HepG2 (cell line): ENCODE measurements at regions not wholly inside any gene's neighbourhood (a gene's known extent, or its start where the extent isn't known, plus 50 kb on each side); places are given as distances from the start of the nearest gene placed in this dataset.

ENCODE experiments used
- ATAC-seq: fragments of 200-7000 bp; cut with Tn5 transposase; 3 replicates; pipeline ENCODE4 v1.9.1; 2020; ENCODE audit warnings: mild to moderate bottlenecking, moderate library complexity
- BruUV-seq: library from RNA; stranded (reverse); fragments of 400-500 nt; replicated peaks from 2 replicates; lab custom pipeline; 2021; lab: Mats Ljungman, UMichigan
- CTCF ChIA-PET: fragments of 300-600 bp; formaldehyde crosslinking; extraction: SDS; loops from one replicate; lab custom pipeline; 2021; ENCODE audit warnings: low total read pairs, inconsistent platforms, low intra/inter-chr PET ratio; lab: Yijun Ruan, JAX
- POLR2A ChIA-PET: fragments of 350-600 bp; sonication (Branson Sonifier 250); formaldehyde crosslinking; loops from one replicate; lab custom pipeline; 2020; ENCODE audit warnings: antibody characterized with exemption, inconsistent platforms; lab: Yijun Ruan, JAX
- DNase-seq: peaks from one replicate; pipeline ENCODE4 v3.0.0-alpha.2; 2015; ENCODE audit warnings: low spot score
- FAIRE-seq: peaks from 3 replicates; lab custom pipeline; 2011; peaks lifted over from hg19 to GRCh38; lab: Jason Lieb, UNC
- H2AFZ ChIP-seq: one replicate; pipeline ENCODE4 v1.6.1; 2011; ENCODE audit warnings: low read length, inconsistent platforms
- H3K27ac ChIP-seq: fragments of 300-600 bp; 3 replicates; pipeline ENCODE4 v1.8.0; 2011; ENCODE audit warnings: mixed run types, mild to moderate bottlenecking, mixed read lengths, low read length, inconsistent platforms; ENCODE audit not compliant: insufficient read depth; ENCODE audit errors: extremely low read length
- H3K27me3 ChIP-seq, 2 experiments: fragments of 200-600 bp in 1 of 2; 2 replicates in 1 of 2; 3 replicates in 1 of 2; pipeline versions ENCODE4 v1.6.0 to v1.8.0; 2011; ENCODE audit warnings: low read length in 2 of 2, mild to moderate bottlenecking in 2 of 2, moderate library complexity in 2 of 2, inconsistent platforms in 1 of 2; ENCODE audit not compliant: insufficient read depth in 2 of 2, control insufficient read depth in 1 of 2
- H3K36me3 ChIP-seq, 2 experiments: fragments of 200-600 bp in 1 of 2; replicated peaks in 1 of 2; 2 replicates in 1 of 2; 3 replicates in 1 of 2; pipeline versions ENCODE4 v1.5.1 to v1.8.0; 2011; ENCODE audit warnings: low read length in 2 of 2, inconsistent platforms in 1 of 2; ENCODE audit not compliant: insufficient read depth in 2 of 2, control insufficient read depth in 1 of 2
- H3K4me1 ChIP-seq: 2 replicates; pipeline ENCODE4 v1.5.1; 2012; ENCODE audit warnings: low read length, inconsistent platforms; ENCODE audit not compliant: insufficient read depth
- H3K4me2 ChIP-seq: 2 replicates; pipeline ENCODE4 v1.6.0; 2011; ENCODE audit warnings: low read depth, low read length, inconsistent platforms
- H3K4me3 ChIP-seq, 3 experiments: fragments of 200-600 bp in 1 of 3; sonication (generic), shearing (Covaris generic) in 1 of 3; replicated peaks in 1 of 3; 2 replicates each; pipeline ENCODE4 v1.5.1; 2011 to 2016; ENCODE audit warnings: low read length in 3 of 3, inconsistent platforms in 2 of 3, low read depth in 2 of 3, mild to moderate bottlenecking in 2 of 3, control low read depth in 1 of 3, mixed read lengths in 1 of 3; ENCODE audit not compliant: insufficient read depth in 1 of 3
- H3K79me2 ChIP-seq: one replicate; pipeline ENCODE4 v1.6.1; 2011; ENCODE audit warnings: low read length, inconsistent platforms; ENCODE audit not compliant: insufficient read depth
- H3K9ac ChIP-seq: 2 replicates; pipeline ENCODE4 v1.6.0; 2011; ENCODE audit warnings: mild to moderate bottlenecking, low read depth, low read length, inconsistent platforms; ENCODE audit not compliant: insufficient read depth
- H3K9me3 ChIP-seq: 2 replicates; pipeline ENCODE4 v1.5.1; 2012; ENCODE audit warnings: mild to moderate bottlenecking, low read length
- H4K20me1 ChIP-seq: 2 replicates; pipeline ENCODE4 v1.6.0; 2011; ENCODE audit warnings: inconsistent platforms, mild to moderate bottlenecking, low read length, moderate library complexity; ENCODE audit not compliant: insufficient read depth
- BCLAF1 ChIP-seq: fragments of 450-650 bp; IDR thresholded peaks from 2 replicates; pipeline ENCODE4 v1.6.1; 2017; ENCODE audit warnings: mild to moderate bottlenecking
- ELF3 ChIP-seq: IDR thresholded peaks from 2 replicates; pipeline ENCODE4 v1.6.1; 2016; ENCODE audit warnings: missing genetic modification reagents, missing compliant biosample characterization
- HNF4G ChIP-seq, 2 experiments: sonication (generic) in 1 of 2; formaldehyde crosslinking in 1 of 2; IDR thresholded peaks; 2 replicates each; pipeline versions ENCODE4 v1.4.0 to v1.6.1; 2011 to 2020; ENCODE audit warnings: borderline replicate concordance in 2 of 2, low read depth in 2 of 2, mild to moderate bottlenecking in 2 of 2, low read length in 1 of 2, missing genetic modification reagents in 1 of 2, moderate library complexity in 1 of 2
- NFE2L2 ChIP-seq: fragments of 150-350 bp; IDR thresholded peaks from 2 replicates; pipeline ENCODE4 v1.6.1; 2014; ENCODE audit warnings: low read length
- SATB2 ChIP-seq: sonication (generic); formaldehyde crosslinking; IDR thresholded peaks from 2 replicates; pipeline ENCODE4 v1.5.0; 2020; ENCODE audit warnings: missing genetic modification reagents
- SNAI1 ChIP-seq: sonication (generic); formaldehyde crosslinking; IDR thresholded peaks from 2 replicates; pipeline ENCODE4 v1.5.0; 2020; ENCODE audit warnings: mild to moderate bottlenecking, missing genetic modification reagents, borderline replicate concordance
- TARDBP ChIP-seq: sonication (generic); formaldehyde crosslinking; IDR thresholded peaks from 2 replicates; pipeline ENCODE4 v1.8.0; 2022; ENCODE audit warnings: mild to moderate bottlenecking, missing genetic modification reagents
- UBTF ChIP-seq: sonication (generic); formaldehyde crosslinking; IDR thresholded peaks from 2 replicates; pipeline ENCODE4 v1.4.0; 2020; ENCODE audit warnings: mild to moderate bottlenecking, missing genetic modification reagents
- ZNF20 ChIP-seq: sonication (generic); formaldehyde crosslinking; IDR thresholded peaks from 2 replicates; pipeline ENCODE4 v1.4.0; 2020; ENCODE audit warnings: mild to moderate bottlenecking, moderate library complexity, missing genetic modification reagents
- ZNF205 ChIP-seq: IDR thresholded peaks from 2 replicates; pipeline ENCODE4 v1.6.1; 2018; ENCODE audit warnings: missing biosample characterization, missing genetic modification reagents
- ZSCAN9 ChIP-seq: IDR thresholded peaks from 2 replicates; pipeline ENCODE4 v1.6.1; 2016; ENCODE audit warnings: borderline replicate concordance
- WGBS: methylation state at CpG from one replicate; pipeline ENCODE4 v1.1.6; 2017; ENCODE audit warnings: low lambda C conversion rate; 5-methylcytosine and 5-hydroxymethylcytosine counted together
- in situ Hi-C: cut with HindIII; loops from 2 replicates; pipeline ENCODE4 v1.10.0; 2017; ENCODE audit warnings: low pct_unique_long_range_greater_than_20kb; ENCODE audit not compliant: extremely low pct_ligation_motif_present
- intact Hi-C: fragments of 100-400 bp; cut with micrococcal nuclease; formaldehyde crosslinking; loops from one replicate; pipeline ENCODE4 v1.10.0; 2022; ENCODE audit not compliant: unreplicated experiment
- TF ChIP-seq, protein P1 (sequence below): sonication (generic); formaldehyde crosslinking; IDR thresholded peaks from 2 replicates; pipeline ENCODE4 v1.4.0; 2020; ENCODE audit warnings: missing genetic modification reagents, borderline replicate concordance
- TF ChIP-seq, protein P2 (sequence below): sonication (generic); formaldehyde crosslinking; IDR thresholded peaks from 2 replicates; pipeline ENCODE4 v1.5.0; 2020; ENCODE audit warnings: missing genetic modification reagents, mild to moderate bottlenecking, borderline replicate concordance
- TF ChIP-seq, protein P3 (sequence below): IDR thresholded peaks from 2 replicates; pipeline ENCODE4 v1.6.1; 2016; ENCODE audit warnings: missing compliant biosample characterization, missing genetic modification reagents, borderline replicate concordance

DNA sequence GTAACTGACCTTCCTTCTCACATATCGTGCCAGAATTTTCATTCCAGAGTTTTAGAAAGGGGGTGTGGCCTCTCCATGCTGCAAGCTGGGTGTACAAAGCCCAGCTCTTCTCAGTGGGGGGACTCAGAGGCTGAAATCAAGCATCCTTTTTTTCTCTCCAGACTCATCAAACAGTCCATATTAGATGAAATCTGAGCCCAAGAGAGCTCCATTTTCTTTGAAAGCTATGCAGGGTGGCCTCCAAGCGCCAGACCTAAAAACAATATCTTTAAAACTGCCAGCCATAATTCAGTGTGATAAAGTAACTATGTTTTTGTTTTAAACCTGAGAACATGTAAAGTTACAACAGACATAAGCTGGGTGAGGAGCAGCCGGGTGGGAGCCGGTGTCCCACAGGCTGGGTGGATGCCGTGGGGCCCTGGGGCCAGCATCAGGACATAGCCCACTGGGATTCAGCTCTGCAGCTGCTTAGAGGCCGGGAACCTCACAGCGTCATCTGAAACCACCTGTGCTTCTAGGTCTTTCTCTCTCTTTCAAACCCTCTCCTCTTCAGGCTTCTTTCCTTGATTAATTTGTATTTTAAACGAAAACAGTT, 249.2 kb downstream of the ZNF536 start (continued):
- TF ChIP-seq NFE2L2 (no peak), SNAI1 (CRISPR knock-in tag) (no peak), HNF4G (IDR thresholded peaks at IDR 0.05; ENCODE audit: borderline replicate concordance, low read depth, low read length) (no peak), HNF4G (CRISPR knock-in tag; IDR thresholded peaks at IDR 0.05; ENCODE audit: borderline replicate concordance, low read depth) (no peak), ELF3 (no peak), SATB2 (CRISPR knock-in tag) (no peak)

- H3K4me1 ChIP-seq = no peaks in the 10 kb centered on the region
- H3K4me2 ChIP-seq = no peak overlapping the region
- no peak for FAIRE-seq
- H3K4me3 ChIP-seq = no peak overlapping the region
- no peaks in the 10 kb centered on the region for H3K79me2 ChIP-seq
- ATAC-seq = no peak
- no peak overlapping the region for H3K9ac ChIP-seq
- H3K27ac ChIP-seq = no peak overlapping the region
- 21% methylated on average over 2 of the region's 4 CpGs for WGBS
- H2AFZ ChIP-seq = no peak overlapping the region
- DNase-seq = no peak
- intact Hi-C loops = no loop called here
- H4K20me1 ChIP-seq = no peaks in the 10 kb centered on the region
- H3K36me3 ChIP-seq = no peaks in the 10 kb centered on the region
- BruUV-seq = no TSS peak
- H3K27me3 ChIP-seq = no peaks in the 10 kb centered on the region
- CTCF ChIA-PET = no interaction called here
- peaks cover 17% of the 10 kb centered on the region for H3K9me3 ChIP-seq
- POLR2A ChIA-PET = no interaction called here
- in situ Hi-C loops = no loop called here
- TF ChIP-seq ZNF20 (CRISPR knock-in tag) = no peak
- TF ChIP-seq TARDBP = no peak
- no peak for TF ChIP-seq UBTF (CRISPR knock-in tag)
- TF ChIP-seq, protein P1, sequence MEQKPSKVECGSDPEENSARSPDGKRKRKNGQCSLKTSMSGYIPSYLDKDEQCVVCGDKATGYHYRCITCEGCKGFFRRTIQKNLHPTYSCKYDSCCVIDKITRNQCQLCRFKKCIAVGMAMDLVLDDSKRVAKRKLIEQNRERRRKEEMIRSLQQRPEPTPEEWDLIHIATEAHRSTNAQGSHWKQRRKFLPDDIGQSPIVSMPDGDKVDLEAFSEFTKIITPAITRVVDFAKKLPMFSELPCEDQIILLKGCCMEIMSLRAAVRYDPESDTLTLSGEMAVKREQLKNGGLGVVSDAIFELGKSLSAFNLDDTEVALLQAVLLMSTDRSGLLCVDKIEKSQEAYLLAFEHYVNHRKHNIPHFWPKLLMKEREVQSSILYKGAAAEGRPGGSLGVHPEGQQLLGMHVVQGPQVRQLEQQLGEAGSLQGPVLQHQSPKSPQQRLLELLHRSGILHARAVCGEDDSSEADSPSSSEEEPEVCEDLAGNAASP (CRISPR knock-in tag) = no peak
- TF ChIP-seq ZNF205 (CRISPR knock-in tag) = no peak
- TF ChIP-seq, protein P2, sequence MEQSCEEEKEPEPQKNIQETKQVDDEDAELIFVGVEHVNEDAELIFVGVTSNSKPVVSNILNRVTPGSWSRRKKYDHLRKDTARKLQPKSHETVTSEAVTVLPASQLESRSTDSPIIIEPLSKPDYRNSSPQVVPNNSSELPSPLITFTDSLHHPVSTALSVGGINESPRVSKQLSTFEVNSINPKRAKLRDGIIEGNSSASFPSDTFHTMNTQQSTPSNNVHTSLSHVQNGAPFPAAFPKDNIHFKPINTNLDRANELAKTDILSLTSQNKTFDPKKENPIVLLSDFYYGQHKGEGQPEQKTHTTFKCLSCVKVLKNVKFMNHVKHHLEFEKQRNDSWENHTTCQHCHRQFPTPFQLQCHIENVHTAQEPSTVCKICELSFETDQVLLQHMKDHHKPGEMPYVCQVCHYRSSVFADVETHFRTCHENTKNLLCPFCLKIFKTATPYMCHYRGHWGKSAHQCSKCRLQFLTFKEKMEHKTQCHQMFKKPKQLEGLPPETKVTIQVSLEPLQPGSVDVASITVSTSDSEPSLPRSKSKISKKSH = no peak
- TF ChIP-seq ZSCAN9 (CRISPR knock-in tag) = no peak
- TF ChIP-seq, protein P3, sequence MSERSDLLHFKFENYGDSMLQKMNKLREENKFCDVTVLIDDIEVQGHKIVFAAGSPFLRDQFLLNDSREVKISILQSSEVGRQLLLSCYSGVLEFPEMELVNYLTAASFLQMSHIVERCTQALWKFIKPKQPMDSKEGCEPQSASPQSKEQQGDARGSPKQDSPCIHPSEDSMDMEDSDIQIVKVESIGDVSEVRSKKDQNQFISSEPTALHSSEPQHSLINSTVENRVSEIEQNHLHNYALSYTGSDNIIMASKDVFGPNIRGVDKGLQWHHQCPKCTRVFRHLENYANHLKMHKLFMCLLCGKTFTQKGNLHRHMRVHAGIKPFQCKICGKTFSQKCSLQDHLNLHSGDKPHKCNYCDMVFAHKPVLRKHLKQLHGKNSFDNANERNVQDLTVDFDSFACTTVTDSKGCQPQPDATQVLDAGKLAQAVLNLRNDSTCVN (CRISPR knock-in tag) = no peak
- no peak for TF ChIP-seq BCLAF1
These were observed 248.2 kb downstream of the ZNF536 start for GRCh38 chr19:30620354-30620753.
